Gastrocnemius medialis (tissue), 4 donors: ENCODE measurements at regions not wholly inside any gene's neighbourhood (a gene's known extent, or its start where the extent isn't known, plus 50 kb on each side); places are given as distances from the start of the nearest gene placed in this dataset.

ENCODE experiments used
- POLR2A ChIP-seq, 2 donors: fragments of 450-650 bp; IDR thresholded peaks; one replicate each; pipeline ENCODE4 v1.6.1; 2017; ENCODE audit warnings: antibody characterized with exemption in 2 of 2, mild to moderate bottlenecking in 2 of 2, moderate library complexity in 2 of 2
- TF ChIP-seq, protein P1 (sequence below), 5 experiments: fragments of 450-650 bp in 3 of 5; fragments of 200-600 bp in 2 of 5; sonication (generic) in 2 of 5; IDR thresholded peaks in 4 of 5; conservative IDR thresholded peaks in 1 of 5; 1 replicate in 4 of 5; 2 replicates in 1 of 5; pipeline ENCODE4 v1.5.1; 2016 to 2019; ENCODE audit warnings: antibody characterized with exemption in 5 of 5, mild to moderate bottlenecking in 3 of 5, moderate library complexity in 3 of 5

DNA sequence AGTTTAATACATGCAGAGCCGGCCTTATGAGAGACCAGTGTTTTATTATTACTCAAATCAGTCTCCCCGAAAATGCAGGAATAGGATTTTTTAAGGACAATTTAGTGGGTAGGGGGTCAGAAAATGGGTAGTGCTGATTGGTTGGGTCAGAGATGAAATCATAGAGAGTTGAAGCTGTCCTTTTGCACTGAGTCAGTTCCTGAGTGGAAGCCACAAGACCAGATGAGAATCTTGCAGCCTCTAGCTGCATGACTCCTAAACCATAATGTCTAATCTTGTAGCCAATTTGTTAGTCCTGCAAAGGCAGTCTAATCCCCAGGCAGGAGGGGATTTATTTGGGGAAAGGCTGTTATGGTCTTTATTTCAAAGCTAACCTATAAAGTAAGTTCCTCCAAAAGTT, 1163.9 kb downstream of the DIAPH3 start:
- TF ChIP-seq, protein P1, sequence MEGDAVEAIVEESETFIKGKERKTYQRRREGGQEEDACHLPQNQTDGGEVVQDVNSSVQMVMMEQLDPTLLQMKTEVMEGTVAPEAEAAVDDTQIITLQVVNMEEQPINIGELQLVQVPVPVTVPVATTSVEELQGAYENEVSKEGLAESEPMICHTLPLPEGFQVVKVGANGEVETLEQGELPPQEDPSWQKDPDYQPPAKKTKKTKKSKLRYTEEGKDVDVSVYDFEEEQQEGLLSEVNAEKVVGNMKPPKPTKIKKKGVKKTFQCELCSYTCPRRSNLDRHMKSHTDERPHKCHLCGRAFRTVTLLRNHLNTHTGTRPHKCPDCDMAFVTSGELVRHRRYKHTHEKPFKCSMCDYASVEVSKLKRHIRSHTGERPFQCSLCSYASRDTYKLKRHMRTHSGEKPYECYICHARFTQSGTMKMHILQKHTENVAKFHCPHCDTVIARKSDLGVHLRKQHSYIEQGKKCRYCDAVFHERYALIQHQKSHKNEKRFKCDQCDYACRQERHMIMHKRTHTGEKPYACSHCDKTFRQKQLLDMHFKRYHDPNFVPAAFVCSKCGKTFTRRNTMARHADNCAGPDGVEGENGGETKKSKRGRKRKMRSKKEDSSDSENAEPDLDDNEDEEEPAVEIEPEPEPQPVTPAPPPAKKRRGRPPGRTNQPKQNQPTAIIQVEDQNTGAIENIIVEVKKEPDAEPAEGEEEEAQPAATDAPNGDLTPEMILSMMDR (IDR thresholded peaks at IDR 0.05 in 4 of 5, conservative IDR thresholded peaks at IDR 0.05 in 1 of 5), result no peak
- no peak for TF ChIP-seq POLR2A (IDR thresholded peaks at IDR 0.05)
